ENCODE measurements at regions not wholly inside any gene's neighbourhood (a gene's known extent, or its start where the extent isn't known, plus 50 kb on each side); places are given as distances from the start of the nearest gene placed in this dataset.

- DNase-seq (ENCODE audit: low spot score): no peak
- Histone ChIP-seq H3K4me3 (no peak overlapping the region), H3K4me1 (replicated peaks) (no peaks in the 10 kb centered on the region), H3K36me3 (no peaks in the 10 kb centered on the region), H3K9me3 (no peaks in the 10 kb centered on the region), H3K27ac (no peak overlapping the region), H3K27me3 (replicated peaks; ENCODE audit: insufficient read depth) (no peaks in the 10 kb centered on the region)
- no peak for TF ChIP-seq POLR2AphosphoS5 (IDR thresholded peaks at IDR 0.05)
- TF ChIP-seq POLR2A (IDR thresholded peaks at IDR 0.05): no peak
- TF ChIP-seq, protein P1, sequence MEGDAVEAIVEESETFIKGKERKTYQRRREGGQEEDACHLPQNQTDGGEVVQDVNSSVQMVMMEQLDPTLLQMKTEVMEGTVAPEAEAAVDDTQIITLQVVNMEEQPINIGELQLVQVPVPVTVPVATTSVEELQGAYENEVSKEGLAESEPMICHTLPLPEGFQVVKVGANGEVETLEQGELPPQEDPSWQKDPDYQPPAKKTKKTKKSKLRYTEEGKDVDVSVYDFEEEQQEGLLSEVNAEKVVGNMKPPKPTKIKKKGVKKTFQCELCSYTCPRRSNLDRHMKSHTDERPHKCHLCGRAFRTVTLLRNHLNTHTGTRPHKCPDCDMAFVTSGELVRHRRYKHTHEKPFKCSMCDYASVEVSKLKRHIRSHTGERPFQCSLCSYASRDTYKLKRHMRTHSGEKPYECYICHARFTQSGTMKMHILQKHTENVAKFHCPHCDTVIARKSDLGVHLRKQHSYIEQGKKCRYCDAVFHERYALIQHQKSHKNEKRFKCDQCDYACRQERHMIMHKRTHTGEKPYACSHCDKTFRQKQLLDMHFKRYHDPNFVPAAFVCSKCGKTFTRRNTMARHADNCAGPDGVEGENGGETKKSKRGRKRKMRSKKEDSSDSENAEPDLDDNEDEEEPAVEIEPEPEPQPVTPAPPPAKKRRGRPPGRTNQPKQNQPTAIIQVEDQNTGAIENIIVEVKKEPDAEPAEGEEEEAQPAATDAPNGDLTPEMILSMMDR (IDR thresholded peaks at IDR 0.05): no peak
- WGBS: 40% methylated on average over 2 of the region's 2 CpGs
- intact Hi-C loops (cut with DNase I): loop anchor here (5.0 kb wide), 1 partner anchor 252 kb away; no protein-coding TSS in a partner anchor
Measured at GRCh38 chr5:112024769-112025168, 267.8 kb upstream of the NREP start.

- Histone ChIP-seq H3K27me3 (replicated peaks; ENCODE audit: insufficient read depth) (no peaks in the 10 kb centered on the region), H3K4me3 (no peak overlapping the region), H3K4me1 (replicated peaks) (no peaks in the 10 kb centered on the region), H3K9me3 (no peaks in the 10 kb centered on the region), H3K36me3 (no peaks in the 10 kb centered on the region), H3K27ac (no peak overlapping the region)
- intact Hi-C loops (cut with DNase I): no loop called here
- 77% methylated on average over 3 of the region's 3 CpGs for WGBS
- TF ChIP-seq, protein P1 (IDR thresholded peaks at IDR 0.05): no peak
- TF ChIP-seq POLR2AphosphoS5 (IDR thresholded peaks at IDR 0.05) (no peak), POLR2A (IDR thresholded peaks at IDR 0.05) (no peak)
- no peak for DNase-seq (ENCODE audit: low spot score)
Measured at GRCh38 chr5:112024221-112024620, 267.2 kb upstream of the NREP start.

- WGBS: 84% methylated on average over 3 of the region's 3 CpGs
- H3K27me3 ChIP-seq (replicated peaks; ENCODE audit: insufficient read depth): no peaks in the 10 kb centered on the region
- no peaks in the 10 kb centered on the region for H3K4me1 ChIP-seq (replicated peaks)
- H3K36me3 ChIP-seq: no peaks in the 10 kb centered on the region
- DNase-seq (ENCODE audit: low spot score): no peak
- no peak for TF ChIP-seq POLR2AphosphoS5 (IDR thresholded peaks at IDR 0.05)
- TF ChIP-seq, protein P1 (IDR thresholded peaks at IDR 0.05): no peak
- TF ChIP-seq POLR2A (IDR thresholded peaks at IDR 0.05): no peak
- no peak overlapping the region for H3K4me3 ChIP-seq
- H3K9me3 ChIP-seq: no peaks in the 10 kb centered on the region
- intact Hi-C loops (cut with DNase I): no loop called here
- no peak overlapping the region for H3K27ac ChIP-seq
Measured at GRCh38 chr5:112023766-112024165, 266.8 kb upstream of the NREP start.

GRCh38 chr5:112018846-112019245 is 261.9 kb upstream of the NREP start:
- no peak overlapping the region for H3K4me3 ChIP-seq
- no peak overlapping the region for H3K27ac ChIP-seq
- DNase-seq (ENCODE audit: low spot score): no peak
- WGBS: 68% methylated on average over 2 of the region's 2 CpGs
- intact Hi-C loops (cut with DNase I): no loop called here
- H3K36me3 ChIP-seq: no peaks in the 10 kb centered on the region
- no peaks in the 10 kb centered on the region for H3K27me3 ChIP-seq (replicated peaks; ENCODE audit: insufficient read depth)
- no peaks in the 10 kb centered on the region for H3K9me3 ChIP-seq
- TF ChIP-seq, protein P1 (IDR thresholded peaks at IDR 0.05): no peak
- TF ChIP-seq POLR2A (IDR thresholded peaks at IDR 0.05) (no peak), POLR2AphosphoS5 (IDR thresholded peaks at IDR 0.05) (no peak)
- H3K4me1 ChIP-seq (replicated peaks): no peaks in the 10 kb centered on the region

DNA sequence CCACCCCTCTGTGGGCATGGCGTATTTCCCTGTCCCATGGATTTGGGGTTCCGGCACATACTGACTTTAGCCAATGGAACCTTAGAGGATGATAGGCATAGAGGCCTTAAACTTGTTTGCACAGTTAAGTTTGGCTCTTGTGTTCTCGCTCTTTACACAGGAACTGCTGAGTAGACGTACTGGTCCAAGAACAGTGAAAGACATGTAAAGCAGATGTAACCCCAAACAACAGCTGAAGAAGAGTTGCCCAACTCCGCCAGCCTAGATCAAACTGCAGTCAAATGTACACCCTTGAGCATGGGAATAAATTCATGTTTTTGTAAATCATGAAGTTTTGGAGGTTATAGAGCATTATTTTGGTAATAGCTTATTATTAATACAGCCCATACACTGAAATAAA is 260.0 kb upstream of the NREP start:
- TF ChIP-seq POLR2A (IDR thresholded peaks at IDR 0.05): no peak
- TF ChIP-seq, protein P1 (IDR thresholded peaks at IDR 0.05): no peak
- no peak for TF ChIP-seq POLR2AphosphoS5 (IDR thresholded peaks at IDR 0.05)
- intact Hi-C loops (cut with DNase I): no loop called here
- H3K27me3 ChIP-seq (replicated peaks; ENCODE audit: insufficient read depth): no peaks in the 10 kb centered on the region
- H3K4me1 ChIP-seq (replicated peaks): no peaks in the 10 kb centered on the region
- H3K4me3 ChIP-seq: no peak overlapping the region
- WGBS: 88% methylated on average over 5 of the region's 5 CpGs
- no peak overlapping the region for H3K27ac ChIP-seq
- H3K9me3 ChIP-seq: no peaks in the 10 kb centered on the region
- no peaks in the 10 kb centered on the region for H3K36me3 ChIP-seq
- DNase-seq (ENCODE audit: low spot score): no peak

All from prostate gland (tissue), 2 donors.